HepG2 (cell line): ENCODE measurements at regions not wholly inside any gene's neighbourhood (a gene's known extent, or its start where the extent isn't known, plus 50 kb on each side); places are given as distances from the start of the nearest gene placed in this dataset.

Experiments used
- HOXA5 ChIP-seq: sonication (generic); formaldehyde crosslinking; IDR thresholded peaks from 2 replicates; pipeline ENCODE4 v1.4.0; 2020; ENCODE audit warnings: missing genetic modification reagents
- ZBTB40 ChIP-seq, 2 experiments: fragments of 450-650 bp in 1 of 2; sonication (generic) in 1 of 2; formaldehyde crosslinking in 1 of 2; IDR thresholded peaks; 2 replicates each; pipeline versions ENCODE4 v1.6.1 to v1.8.0; 2016 to 2022; ENCODE audit warnings: antibody characterized with exemption in 1 of 2, mild to moderate bottlenecking in 1 of 2, missing genetic modification reagents in 1 of 2
- ZNF790 ChIP-seq: sonication (generic); formaldehyde crosslinking; IDR thresholded peaks from 2 replicates; pipeline ENCODE4 v1.8.0; 2022; ENCODE audit warnings: missing genetic modification reagents, mild to moderate bottlenecking, borderline replicate concordance

GRCh38 chr7:28316489-28316888, 95.8 kb upstream of the CREB5 start (continued):
- TF ChIP-seq ZBTB40 (IDR thresholded peaks at IDR 0.05) (no peak), ZBTB40 (CRISPR knock-in tag; IDR thresholded peaks at IDR 0.05) (no peak), HOXA5 (CRISPR knock-in tag) (no peak), ZNF790 (CRISPR knock-in tag) (no peak)
